GM12864 (cell line): ENCODE measurements at regions not wholly inside any gene's neighbourhood (a gene's known extent, or its start where the extent isn't known, plus 50 kb on each side); places are given as distances from the start of the nearest gene placed in this dataset.

Source experiments
- DNase-seq: peaks from one replicate; pipeline ENCODE4 v3.0.0-alpha.2; 2011; ENCODE audit warnings: low read depth
- H3K4me3 ChIP-seq: 2 replicates; pipeline ENCODE4 v1.5.1; 2011; ENCODE audit warnings: mild to moderate bottlenecking, low read depth, low read length, control low read depth
- TF ChIP-seq, protein P1 (sequence below): IDR thresholded peaks from 2 replicates; pipeline ENCODE4 v1.5.1; 2011; ENCODE audit warnings: low read depth, mild to moderate bottlenecking, moderate library complexity, low read length, control low read depth, inconsistent platforms; ENCODE audit errors: missing control alignments

- no peak overlapping the region for H3K4me3 ChIP-seq
- TF ChIP-seq, protein P1, sequence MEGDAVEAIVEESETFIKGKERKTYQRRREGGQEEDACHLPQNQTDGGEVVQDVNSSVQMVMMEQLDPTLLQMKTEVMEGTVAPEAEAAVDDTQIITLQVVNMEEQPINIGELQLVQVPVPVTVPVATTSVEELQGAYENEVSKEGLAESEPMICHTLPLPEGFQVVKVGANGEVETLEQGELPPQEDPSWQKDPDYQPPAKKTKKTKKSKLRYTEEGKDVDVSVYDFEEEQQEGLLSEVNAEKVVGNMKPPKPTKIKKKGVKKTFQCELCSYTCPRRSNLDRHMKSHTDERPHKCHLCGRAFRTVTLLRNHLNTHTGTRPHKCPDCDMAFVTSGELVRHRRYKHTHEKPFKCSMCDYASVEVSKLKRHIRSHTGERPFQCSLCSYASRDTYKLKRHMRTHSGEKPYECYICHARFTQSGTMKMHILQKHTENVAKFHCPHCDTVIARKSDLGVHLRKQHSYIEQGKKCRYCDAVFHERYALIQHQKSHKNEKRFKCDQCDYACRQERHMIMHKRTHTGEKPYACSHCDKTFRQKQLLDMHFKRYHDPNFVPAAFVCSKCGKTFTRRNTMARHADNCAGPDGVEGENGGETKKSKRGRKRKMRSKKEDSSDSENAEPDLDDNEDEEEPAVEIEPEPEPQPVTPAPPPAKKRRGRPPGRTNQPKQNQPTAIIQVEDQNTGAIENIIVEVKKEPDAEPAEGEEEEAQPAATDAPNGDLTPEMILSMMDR: no peak
- no peak for DNase-seq
Observed at GRCh38 chr16:13573903-13574302, 346.1 kb upstream of the ERCC4 start.

- TF ChIP-seq, protein P1: no peak
- no peak overlapping the region for H3K4me3 ChIP-seq
- no peak for DNase-seq
Observed at GRCh38 chr16:13586051-13586450, 333.9 kb upstream of the ERCC4 start.

GRCh38 chr16:13587181-13587580 is 332.8 kb upstream of the ERCC4 start:
- TF ChIP-seq, protein P1: no peak
- DNase-seq: no peak
- no peak overlapping the region for H3K4me3 ChIP-seq

GRCh38 chr16:13594823-13595222 is 325.1 kb upstream of the ERCC4 start:
- no peak overlapping the region for H3K4me3 ChIP-seq
- TF ChIP-seq, protein P1: no peak
- DNase-seq: no peak

- TF ChIP-seq, protein P1: no peak
- no peak for DNase-seq
- H3K4me3 ChIP-seq: no peak overlapping the region
Observed at GRCh38 chr16:13606804-13607203, 313.1 kb upstream of the ERCC4 start.

- DNase-seq: no peak
- H3K4me3 ChIP-seq: no peak overlapping the region
- TF ChIP-seq, protein P1: no peak
Observed at GRCh38 chr16:13607289-13607688, 312.7 kb upstream of the ERCC4 start.

- no peak for DNase-seq
- TF ChIP-seq, protein P1: no peak
- H3K4me3 ChIP-seq: no peak overlapping the region
Observed at GRCh38 chr16:13611596-13611995, 308.4 kb upstream of the ERCC4 start.
